Testis (tissue), 2 donors: ENCODE measurements at regions not wholly inside any gene's neighbourhood (a gene's known extent, or its start where the extent isn't known, plus 50 kb on each side); places are given as distances from the start of the nearest gene placed in this dataset.

ENCODE experiments used
- CTCF ChIP-seq, 3 experiments: fragments of 450-650 bp in 2 of 3; fragments of 200-600 bp in 1 of 3; sonication (generic) in 1 of 3; IDR thresholded peaks; one replicate each; pipeline ENCODE4 v1.5.1; 2016 to 2019; ENCODE audit warnings: antibody characterized with exemption in 3 of 3, mild to moderate bottlenecking in 2 of 3, moderate library complexity in 1 of 3
- POLR2A ChIP-seq: fragments of 450-650 bp; IDR thresholded peaks from one replicate; pipeline ENCODE4 v1.6.1; 2017; ENCODE audit warnings: antibody characterized with exemption, mild to moderate bottlenecking, moderate library complexity

GRCh38 chrY:8582277-8582850, 754.9 kb upstream of the TSPY4 start:
- TF ChIP-seq CTCF (IDR thresholded peaks at IDR 0.05) (no peak), POLR2A (no peak)
